Heart left ventricle (tissue), 16 donors: ENCODE measurements at regions not wholly inside any gene's neighbourhood (a gene's known extent, or its start where the extent isn't known, plus 50 kb on each side); places are given as distances from the start of the nearest gene placed in this dataset.

Source experiments
- ATAC-seq, 4 donors: fragments of 200-7000 bp; cut with Tn5 transposase; one replicate each; pipeline ENCODE4 v1.9.1; 2020 to 2022; ENCODE audit warnings: moderate library complexity in 4 of 4, mild to moderate bottlenecking in 3 of 4, moderate number of reproducible peaks in 1 of 4
- DNase-seq, 5 donors: peaks; one replicate each; pipeline ENCODE4 v3.0.0-alpha.2; 2020
- H3K27ac ChIP-seq, 12 donors: fragments of 200-600 bp; sonication (generic) in 4 of 12; one replicate each; pipeline versions ENCODE4 v1.5.0 to v1.8.0; 2016 to 2022; ENCODE audit warnings: mild to moderate bottlenecking in 2 of 12
- H3K27me3 ChIP-seq, 9 donors: fragments of 200-600 bp; sonication (generic) in 2 of 9; one replicate each; pipeline versions ENCODE4 v1.5.1 to v1.8.0; 2016 to 2022; ENCODE audit warnings: mild to moderate bottlenecking in 3 of 9
- H3K36me3 ChIP-seq, 9 donors: fragments of 200-600 bp; sonication (generic) in 2 of 9; one replicate each; pipeline versions ENCODE4 v1.5.0 to v1.8.0; 2018 to 2022; ENCODE audit warnings: mild to moderate bottlenecking in 2 of 9
- H3K4me1 ChIP-seq, 12 donors: fragments of 200-600 bp; sonication (generic) in 4 of 12; one replicate each; pipeline versions ENCODE4 v1.5.0 to v1.8.0; 2016 to 2022; ENCODE audit warnings: mild to moderate bottlenecking in 3 of 12
- H3K4me3 ChIP-seq, 12 donors: fragments of 200-600 bp; sonication (generic) in 4 of 12; one replicate each; pipeline versions ENCODE4 v1.5.0 to v1.8.0; 2017 to 2022; ENCODE audit warnings: mild to moderate bottlenecking in 9 of 12, moderate library complexity in 4 of 12
- H3K9me3 ChIP-seq, 12 donors: fragments of 200-600 bp; sonication (generic) in 4 of 12; one replicate each; pipeline versions ENCODE4 v1.5.0 to v1.8.0; 2016 to 2022; ENCODE audit warnings: mild to moderate bottlenecking in 1 of 12
- CTCF ChIP-seq, 12 donors: fragments of 200-600 bp; sonication (generic) in 4 of 12; IDR thresholded peaks; one replicate each; pipeline versions ENCODE4 v1.5.0 to v1.8.0; 2018 to 2022; ENCODE audit warnings: antibody characterized with exemption in 12 of 12, mild to moderate bottlenecking in 5 of 12
- POLR2A ChIP-seq, 2 donors: fragments of 450-650 bp; IDR thresholded peaks; one replicate each; pipeline ENCODE4 v1.6.1; 2017; ENCODE audit warnings: antibody characterized with exemption in 2 of 2, mild to moderate bottlenecking in 2 of 2, moderate library complexity in 2 of 2
- WGBS, 4 donors: extraction: QIAGEN DNeasy Blood & Tissue Kit in 2 of 4; methylation state at CpG; one replicate each; pipeline versions ENCODE4 v1.1.5 to v1.1.7; 2013 to 2018; 5-methylcytosine and 5-hydroxymethylcytosine counted together
- intact Hi-C, 10 donors: fragments of 100-400 bp; cut with DNase I; formaldehyde crosslinking; loops; one replicate each; pipeline versions ENCODE4 v1.11.1 to v1.14.2; 2022
- donor health status: ischemic (EF 13 %, LVEDD 7.1; RV severe dilation, severe dysfunction).
- donor health status: healthy with polysubstance abuse.
- donor health status: DM: no; HTN: yes; CAD: no.
- donor health status: DM: no; HTN: no; CAD: no.
- donor health status: ischemic (EF 25% LVEDD 6.9; RV normal size, moderate dysfunction).
- donor health status: ischemic (EF 25% LVEDD 5.7; RV mildly dilated, moderate dysfunction).
- donor health status: healthy.
- donor health status: DM: yes; HTN: yes; CAD: no.
- donor health status: ischemic (EF 35%, LVEDD 5.7; RV mildly dilated, moderate dysfunction).
- donor health status: nonischemic (EF 11% LVEDD 7.7; RV severe dilation, severe dysfunction).
- donor health status: DM: yes; HTN: yes; CAD: no.
- donor health status: PGD.
- donor health status: ischemic (EF 29% LVEDD 5.4; RV normal size, mild dysfunction).
- donor health status: nonischemic (EF 23%, LVEDD 6.1; RV moderate dilation, normal function).

DNA sequence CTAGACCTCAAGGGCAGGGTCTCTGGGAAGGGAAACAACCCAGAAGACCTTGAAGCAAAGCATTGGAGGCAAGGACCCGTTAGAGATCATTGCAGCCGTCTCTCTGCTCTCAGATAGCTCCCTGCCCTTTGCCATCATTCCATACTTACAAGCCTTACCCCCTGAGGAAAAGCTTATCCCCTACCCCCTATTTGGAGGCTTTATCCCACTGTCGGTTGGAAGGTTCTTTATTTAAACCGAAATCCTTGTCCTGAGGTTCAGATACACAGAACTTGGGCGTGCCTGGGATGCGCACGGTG lies 84.4 kb downstream of the EFNB1 start:
- DNase-seq (no peak), ATAC-seq (no peak)
- TF ChIP-seq CTCF (IDR thresholded peaks at IDR 0.05) (no peak), POLR2A (IDR thresholded peaks at IDR 0.05) (no peak)
- H3K27ac ChIP-seq: no peak overlapping the region
- peaks cover 0 to 15% (median 0%) of the 10 kb centered on the region in 12 donors for H3K4me1 ChIP-seq
- no peak overlapping the region for H3K4me3 ChIP-seq
- 82 to 89% (median 83%) methylated on average over 7 of the region's 7 CpGs for WGBS, 4 donors
- no peaks in the 10 kb centered on the region for H3K9me3 ChIP-seq
- H3K27me3 ChIP-seq: peaks cover 0 to 12% (median 0%) of the 10 kb centered on the region in 9 donors
- no peaks in the 10 kb centered on the region for H3K36me3 ChIP-seq
- intact Hi-C loops: no loop called here

DNA sequence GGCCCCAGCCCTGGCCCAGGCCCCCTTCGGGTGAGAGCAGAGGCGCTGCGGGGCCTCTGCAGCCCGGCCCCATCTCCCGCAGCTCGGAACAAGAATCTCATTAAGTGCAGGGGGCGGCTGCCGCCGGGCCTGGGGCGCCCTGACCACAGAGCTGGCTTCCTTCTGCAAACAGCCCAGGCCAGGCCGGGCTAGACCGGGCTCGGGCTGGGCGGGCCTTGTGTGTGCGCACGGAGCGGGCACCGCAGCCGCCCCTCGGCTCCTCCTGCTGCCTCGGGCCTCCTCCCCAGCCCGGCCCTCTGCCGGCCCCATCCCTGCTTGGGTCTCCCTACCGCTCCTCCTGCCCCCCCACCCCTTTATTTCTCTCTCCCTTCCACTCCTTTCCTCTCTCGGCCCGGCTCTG lies 83.3 kb downstream of the EFNB1 start:
- peaks cover 0 to 16% (median 0%) of the 10 kb centered on the region in 9 donors for H3K27me3 ChIP-seq
- ATAC-seq: peak in 1 of 4 donors; percentile 32
- DNase-seq: no peak
- no peaks in the 10 kb centered on the region for H3K36me3 ChIP-seq
- 65 to 80% (median 73%) methylated on average over 17 to 26 of the region's 26 CpGs for WGBS, 4 donors
- H3K27ac ChIP-seq: no peak overlapping the region
- no peaks in the 10 kb centered on the region for H3K9me3 ChIP-seq
- no peak overlapping the region for H3K4me3 ChIP-seq
- intact Hi-C loops: no loop called here
- H3K4me1 ChIP-seq: peaks cover 0 to 15% (median 0%) of the 10 kb centered on the region in 12 donors
- no peak for TF ChIP-seq CTCF (IDR thresholded peaks at IDR 0.05)
- no peak for TF ChIP-seq POLR2A (IDR thresholded peaks at IDR 0.05)

DNA sequence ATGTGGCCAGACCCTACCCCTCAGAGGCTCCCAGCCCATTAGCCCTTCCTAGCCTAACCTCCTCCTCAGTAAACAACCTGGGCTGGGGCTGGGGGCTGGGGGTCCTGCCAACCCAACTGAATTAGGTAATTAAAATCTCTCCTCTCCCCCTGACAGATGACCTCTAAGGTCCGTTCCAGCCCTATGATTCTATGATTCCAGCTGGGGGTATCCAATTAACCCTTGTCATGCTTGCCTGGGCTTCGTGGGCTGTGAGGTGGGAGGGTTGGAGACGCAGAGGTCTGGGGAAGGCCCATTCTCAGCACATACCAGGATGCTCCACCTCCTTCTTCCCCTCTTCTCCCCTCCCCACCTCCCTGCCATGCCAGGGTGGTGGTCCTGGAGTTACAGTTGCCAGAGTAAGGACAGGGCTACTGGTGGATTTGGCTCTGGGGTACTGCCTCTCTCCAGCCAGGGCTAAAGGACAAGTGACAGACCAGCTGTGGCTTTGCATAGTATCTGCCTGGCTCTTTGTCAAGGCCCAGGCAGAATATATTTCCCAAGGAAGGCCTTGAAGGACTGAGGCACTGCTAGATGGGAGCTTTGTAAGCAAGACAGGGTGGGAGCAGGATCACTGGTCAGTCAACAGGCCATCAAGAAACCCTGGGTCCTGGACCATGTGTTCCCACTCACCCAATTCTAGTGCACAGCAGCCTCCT lies 82.1 kb downstream of the EFNB1 start:
- H3K36me3 ChIP-seq: no peaks in the 10 kb centered on the region
- no peak for ATAC-seq
- no peak overlapping the region for H3K4me3 ChIP-seq
- H3K27ac ChIP-seq: no peak overlapping the region
- peaks cover 0 to 11% (median 0%) of the 10 kb centered on the region in 9 donors for H3K27me3 ChIP-seq
- H3K9me3 ChIP-seq: no peaks in the 10 kb centered on the region
- TF ChIP-seq CTCF (IDR thresholded peaks at IDR 0.05) (no peak), POLR2A (IDR thresholded peaks at IDR 0.05) (no peak)
- WGBS, 4 donors: 51 to 89% (median 80%) methylated on average over 2 to 3 of the region's 3 CpGs
- no peak for DNase-seq
- H3K4me1 ChIP-seq: peaks cover 0 to 15% (median 0%) of the 10 kb centered on the region in 12 donors
- intact Hi-C loops: no loop called here

GRCh38 chrX:68909945-68910344 lies 81.1 kb downstream of the EFNB1 start:
- no peak for TF ChIP-seq CTCF (IDR thresholded peaks at IDR 0.05)
- no peak for TF ChIP-seq POLR2A (IDR thresholded peaks at IDR 0.05)
- peaks cover 0 to 15% (median 0%) of the 10 kb centered on the region in 12 donors for H3K4me1 ChIP-seq
- DNase-seq: no peak
- H3K4me3 ChIP-seq: no peak overlapping the region
- intact Hi-C loops: loop anchor here in 1 of 10 donors (10.0 kb wide), 1 partner anchor 75 kb away; no protein-coding TSS in a partner anchor
- H3K27ac ChIP-seq: no peak overlapping the region
- H3K27me3 ChIP-seq: peaks cover 0 to 9% (median 0%) of the 10 kb centered on the region in 9 donors
- no peaks in the 10 kb centered on the region for H3K9me3 ChIP-seq
- H3K36me3 ChIP-seq: no peaks in the 10 kb centered on the region
- 53 to 68% (median 60%) methylated on average over 2 of the region's 2 CpGs for WGBS, 4 donors
- peak in 1 of 4 donors; percentile 52 for ATAC-seq
